ENCODE measurements at regions not wholly inside any gene's neighbourhood (a gene's known extent, or its start where the extent isn't known, plus 50 kb on each side); places are given as distances from the start of the nearest gene placed in this dataset.

GRCh38 chr12:11500188-11500860 is 105.0 kb upstream of the PRB2 start (continued):
- TF ChIP-seq ZNF407 (IDR thresholded peaks at IDR 0.05; ENCODE audit: low read depth) (no peak), ZNF3 (CRISPR knock-in tag; IDR thresholded peaks at IDR 0.05) (no peak), CBX8 (IDR thresholded peaks at IDR 0.05; ENCODE audit: borderline replicate concordance, extremely low read depth, low read depth, low read length, poor library complexity, severe bottlenecking) (no peak), E2F5 (CRISPR knock-in tag; IDR thresholded peaks at IDR 0.05) (no peak), ASH1L (IDR thresholded peaks at IDR 0.05; ENCODE audit: borderline replicate concordance, low read depth, partially characterized antibody) (no peak), CC2D1A (IDR thresholded peaks at IDR 0.05) (no peak), ZFP36 (IDR thresholded peaks at IDR 0.05; ENCODE audit: low read depth, low read length, partially characterized antibody) (no peak), HOXB6 (CRISPR knock-in tag; IDR thresholded peaks at IDR 0.05; ENCODE audit: borderline replicate concordance) (no peak), MED1 (CRISPR knock-in tag; IDR thresholded peaks at IDR 0.05; ENCODE audit: borderline replicate concordance) (no peak), IRF1 (CRISPR knock-in tag; IDR thresholded peaks at IDR 0.05; ENCODE audit: borderline replicate concordance) (no peak), ZBTB7A (IDR thresholded peaks at IDR 0.05; ENCODE audit: borderline replicate concordance, control insufficient read depth, low read depth, low read length) (no peak), ZBTB49 (CRISPR knock-in tag; IDR thresholded peaks at IDR 0.05; ENCODE audit: borderline replicate concordance) (no peak), BHLHE40 (IDR thresholded peaks at IDR 0.05; ENCODE audit: low read length) (no peak), ARNT (IDR thresholded peaks at IDR 0.05) (no peak), ZNF165 (CRISPR knock-in tag; IDR thresholded peaks at IDR 0.05; ENCODE audit: borderline replicate concordance) (no peak), KLF16 (IDR thresholded peaks at IDR 0.05) (no peak)

All from K562 (cell line).